ENCODE measurements at regions not wholly inside any gene's neighbourhood (a gene's known extent, or its start where the extent isn't known, plus 50 kb on each side); places are given as distances from the start of the nearest gene placed in this dataset.
"Not testable (repeated sequence)": the region's sequence is repeated elsewhere in the genome, so short reads cannot be mapped to it uniquely, and the experiment has no call there.

- no peak overlapping the region for H3K4me3 ChIP-seq (ENCODE audit: low read length)
- no peaks in the 10 kb centered on the region; the same call in 1 of the 2 replicates for H3K9me3 ChIP-seq (ENCODE audit: insufficient read depth, low read depth, low read length)
- no peak overlapping the region for H3K27ac ChIP-seq (ENCODE audit: low read depth, low read length)
- no peaks in the 10 kb centered on the region for H3K4me1 ChIP-seq (ENCODE audit: insufficient read depth, low read length)
- WGBS: 98% methylated on average over 2 of the region's 2 CpGs
- H3K27me3 ChIP-seq (ENCODE audit: insufficient read depth, low read length): no peaks in the 10 kb centered on the region
- H3K36me3 ChIP-seq (ENCODE audit: insufficient read depth, low read length): no peaks in the 10 kb centered on the region
- H3K9ac ChIP-seq (ENCODE audit: low read depth, low read length): no peak overlapping the region
Measured at GRCh38 chr3:154943981-154944380, 136.1 kb upstream of the MME start.

GRCh38 chr3:154942827-154943226 lies 137.3 kb upstream of the MME start:
- Histone ChIP-seq H3K9ac (ENCODE audit: low read depth, low read length) (no peak overlapping the region), H3K4me1 (ENCODE audit: insufficient read depth, low read length) (no peaks in the 10 kb centered on the region), H3K27ac (ENCODE audit: low read depth, low read length) (no peak overlapping the region), H3K36me3 (ENCODE audit: insufficient read depth, low read length) (no peaks in the 10 kb centered on the region), H3K27me3 (ENCODE audit: insufficient read depth, low read length) (no peaks in the 10 kb centered on the region), H3K4me3 (ENCODE audit: low read length) (no peak overlapping the region), H3K9me3 (ENCODE audit: insufficient read depth, low read depth, low read length) (no peaks in the 10 kb centered on the region; the same call in 1 of the 2 replicates)

GRCh38 chr3:154936196-154936595 lies 143.9 kb upstream of the MME start:
- Histone ChIP-seq H3K36me3 (ENCODE audit: insufficient read depth, low read length) (no peaks in the 10 kb centered on the region), H3K9me3 (ENCODE audit: insufficient read depth, low read depth, low read length) (no peaks in the 10 kb centered on the region; the same call in 1 of the 2 replicates), H3K27ac (ENCODE audit: low read depth, low read length) (no peak overlapping the region), H3K4me1 (ENCODE audit: insufficient read depth, low read length) (no peaks in the 10 kb centered on the region), H3K4me3 (ENCODE audit: low read length) (no peak overlapping the region), H3K9ac (ENCODE audit: low read depth, low read length) (no peak overlapping the region), H3K27me3 (ENCODE audit: insufficient read depth, low read length) (no peaks in the 10 kb centered on the region)
- 96% methylated on average over 4 of the region's 4 CpGs for WGBS

GRCh38 chr3:154933581-154933980 lies 146.5 kb upstream of the MME start:
- H3K4me3 ChIP-seq (ENCODE audit: low read length): no peak overlapping the region
- H3K27me3 ChIP-seq (ENCODE audit: insufficient read depth, low read length): no peaks in the 10 kb centered on the region
- no peaks in the 10 kb centered on the region for H3K4me1 ChIP-seq (ENCODE audit: insufficient read depth, low read length)
- H3K9ac ChIP-seq (ENCODE audit: low read depth, low read length): no peak overlapping the region
- H3K36me3 ChIP-seq (ENCODE audit: insufficient read depth, low read length): no peaks in the 10 kb centered on the region
- no peaks in the 10 kb centered on the region for H3K9me3 ChIP-seq (ENCODE audit: insufficient read depth, low read depth, low read length)
- no peak overlapping the region for H3K27ac ChIP-seq (ENCODE audit: low read depth, low read length)

GRCh38 chr3:154932633-154933032 lies 147.5 kb upstream of the MME start:
- Histone ChIP-seq H3K27ac (ENCODE audit: low read depth, low read length) (no peak overlapping the region), H3K4me3 (ENCODE audit: low read length) (no peak overlapping the region), H3K4me1 (ENCODE audit: insufficient read depth, low read length) (no peaks in the 10 kb centered on the region), H3K9me3 (ENCODE audit: insufficient read depth, low read depth, low read length) (no peaks in the 10 kb centered on the region), H3K9ac (ENCODE audit: low read depth, low read length) (no peak overlapping the region), H3K27me3 (ENCODE audit: insufficient read depth, low read length) (no peaks in the 10 kb centered on the region), H3K36me3 (ENCODE audit: insufficient read depth, low read length) (no peaks in the 10 kb centered on the region)

- Histone ChIP-seq H3K27me3 (ENCODE audit: insufficient read depth, low read length) (no peaks in the 10 kb centered on the region), H3K9me3 (ENCODE audit: insufficient read depth, low read depth, low read length) (no peaks in the 10 kb centered on the region), H3K36me3 (ENCODE audit: insufficient read depth, low read length) (no peaks in the 10 kb centered on the region), H3K9ac (ENCODE audit: low read depth, low read length) (no peak overlapping the region), H3K4me3 (ENCODE audit: low read length) (no peak overlapping the region), H3K27ac (ENCODE audit: low read depth, low read length) (no peak overlapping the region), H3K4me1 (ENCODE audit: insufficient read depth, low read length) (no peaks in the 10 kb centered on the region)
- WGBS: 92% methylated on average over 1 of the region's 1 CpG
Measured at GRCh38 chr3:154931484-154931883, 148.6 kb upstream of the MME start.

GRCh38 chr3:154926721-154927120 lies 153.4 kb upstream of the MME start:
- H3K36me3 ChIP-seq (ENCODE audit: insufficient read depth, low read length): no peaks in the 10 kb centered on the region
- 90% methylated on average over 1 of the region's 1 CpG for WGBS
- H3K27ac ChIP-seq (ENCODE audit: low read depth, low read length): no peak overlapping the region
- no peak overlapping the region for H3K4me3 ChIP-seq (ENCODE audit: low read length)
- H3K27me3 ChIP-seq (ENCODE audit: insufficient read depth, low read length): no peaks in the 10 kb centered on the region
- H3K4me1 ChIP-seq (ENCODE audit: insufficient read depth, low read length): no peaks in the 10 kb centered on the region
- H3K9me3 ChIP-seq (ENCODE audit: insufficient read depth, low read depth, low read length): no peaks in the 10 kb centered on the region
- no peak overlapping the region for H3K9ac ChIP-seq (ENCODE audit: low read depth, low read length)

GRCh38 chr3:154921351-154921750 lies 158.8 kb upstream of the MME start:
- Histone ChIP-seq H3K9me3 (ENCODE audit: insufficient read depth, low read depth, low read length) (peaks cover 8% of the 10 kb centered on the region), H3K4me3 (ENCODE audit: low read length) (no peak overlapping the region), H3K9ac (ENCODE audit: low read depth, low read length) (no peak overlapping the region), H3K27me3 (ENCODE audit: insufficient read depth, low read length) (no peaks in the 10 kb centered on the region), H3K4me1 (ENCODE audit: insufficient read depth, low read length) (no peaks in the 10 kb centered on the region), H3K36me3 (ENCODE audit: insufficient read depth, low read length) (no peaks in the 10 kb centered on the region), H3K27ac (ENCODE audit: low read depth, low read length) (peak overlapping the region; percentile 15; the same call in 1 of the 2 replicates)
- 92% methylated on average over 2 of the region's 2 CpGs for WGBS

GRCh38 chr3:154919226-154919625 lies 160.9 kb upstream of the MME start:
- Histone ChIP-seq H3K9me3 (ENCODE audit: insufficient read depth, low read depth, low read length) (peaks cover 8% of the 10 kb centered on the region), H3K36me3 (ENCODE audit: insufficient read depth, low read length) (no peaks in the 10 kb centered on the region)
- 100% methylated on average over 1 of the region's 1 CpG for WGBS

GRCh38 chr3:154904328-154904727 lies 175.8 kb upstream of the MME start:
- Histone ChIP-seq H3K4me3 (ENCODE audit: low read length) (no peak overlapping the region), H3K27ac (ENCODE audit: low read depth, low read length) (no peak overlapping the region), H3K9me3 (ENCODE audit: insufficient read depth, low read depth, low read length) (no peaks in the 10 kb centered on the region), H3K36me3 (ENCODE audit: insufficient read depth, low read length) (no peaks in the 10 kb centered on the region), H3K9ac (ENCODE audit: low read depth, low read length) (no peak overlapping the region), H3K4me1 (ENCODE audit: insufficient read depth, low read length) (no peaks in the 10 kb centered on the region), H3K27me3 (ENCODE audit: insufficient read depth, low read length) (no peaks in the 10 kb centered on the region)
- WGBS: 57% methylated on average over 2 of the region's 2 CpGs

More at GRCh38 chr3:154919226-154919625, 160.9 kb upstream of the MME start:
- Histone ChIP-seq H3K4me1 (ENCODE audit: insufficient read depth, low read length) (no peaks in the 10 kb centered on the region), H3K9ac (ENCODE audit: low read depth, low read length) (no peak overlapping the region), H3K27me3 (ENCODE audit: insufficient read depth, low read length) (no peaks in the 10 kb centered on the region), H3K27ac (ENCODE audit: low read depth, low read length) (no peak overlapping the region), H3K4me3 (ENCODE audit: low read length) (no peak overlapping the region)

GRCh38 chr3:154902495-154902894 lies 177.6 kb upstream of the MME start:
- H3K27me3 ChIP-seq (ENCODE audit: insufficient read depth, low read length); H3K9ac ChIP-seq (ENCODE audit: low read depth, low read length); H3K36me3 ChIP-seq (ENCODE audit: insufficient read depth, low read length); H3K27ac ChIP-seq (ENCODE audit: low read depth, low read length); H3K9me3 ChIP-seq (ENCODE audit: insufficient read depth, low read depth, low read length); H3K4me1 ChIP-seq (ENCODE audit: insufficient read depth, low read length); H3K4me3 ChIP-seq (ENCODE audit: low read length): not testable (repeated sequence)

GRCh38 chr3:154901278-154901677 lies 178.8 kb upstream of the MME start:
- 100% methylated on average over 2 of the region's 2 CpGs for WGBS
- no peaks in the 10 kb centered on the region for H3K4me1 ChIP-seq (ENCODE audit: insufficient read depth, low read length)
- H3K36me3 ChIP-seq (ENCODE audit: insufficient read depth, low read length): no peaks in the 10 kb centered on the region
- H3K9ac ChIP-seq (ENCODE audit: low read depth, low read length): no peak overlapping the region
- H3K27me3 ChIP-seq (ENCODE audit: insufficient read depth, low read length): no peaks in the 10 kb centered on the region
- no peaks in the 10 kb centered on the region for H3K9me3 ChIP-seq (ENCODE audit: insufficient read depth, low read depth, low read length)
- no peak overlapping the region for H3K27ac ChIP-seq (ENCODE audit: low read depth, low read length)
- H3K4me3 ChIP-seq (ENCODE audit: low read length): no peak overlapping the region
